ENCODE measurements at regions not wholly inside any gene's neighbourhood (a gene's known extent, or its start where the extent isn't known, plus 50 kb on each side); places are given as distances from the start of the nearest gene placed in this dataset.

DNA sequence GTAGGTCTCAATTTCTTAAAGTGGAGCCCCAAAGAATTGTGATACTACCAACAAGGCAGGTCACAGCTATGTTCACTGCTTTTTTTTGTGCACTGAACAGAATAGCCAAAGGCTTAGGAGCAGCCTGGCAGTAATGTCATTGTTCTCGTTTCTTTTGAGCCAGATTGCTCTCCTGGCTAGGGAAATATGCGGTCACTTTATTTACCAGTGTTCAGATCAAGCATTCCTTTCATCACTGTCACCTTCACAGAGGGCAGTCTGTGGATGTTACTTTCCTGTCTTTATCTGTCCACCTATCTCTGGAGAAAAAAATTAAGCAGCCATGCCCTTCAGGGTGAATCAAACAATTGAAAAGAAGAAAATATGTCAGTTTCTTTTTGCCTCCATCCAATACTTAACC lies 159.6 kb downstream of the BTG1 start:
- TF ChIP-seq, protein P1, sequence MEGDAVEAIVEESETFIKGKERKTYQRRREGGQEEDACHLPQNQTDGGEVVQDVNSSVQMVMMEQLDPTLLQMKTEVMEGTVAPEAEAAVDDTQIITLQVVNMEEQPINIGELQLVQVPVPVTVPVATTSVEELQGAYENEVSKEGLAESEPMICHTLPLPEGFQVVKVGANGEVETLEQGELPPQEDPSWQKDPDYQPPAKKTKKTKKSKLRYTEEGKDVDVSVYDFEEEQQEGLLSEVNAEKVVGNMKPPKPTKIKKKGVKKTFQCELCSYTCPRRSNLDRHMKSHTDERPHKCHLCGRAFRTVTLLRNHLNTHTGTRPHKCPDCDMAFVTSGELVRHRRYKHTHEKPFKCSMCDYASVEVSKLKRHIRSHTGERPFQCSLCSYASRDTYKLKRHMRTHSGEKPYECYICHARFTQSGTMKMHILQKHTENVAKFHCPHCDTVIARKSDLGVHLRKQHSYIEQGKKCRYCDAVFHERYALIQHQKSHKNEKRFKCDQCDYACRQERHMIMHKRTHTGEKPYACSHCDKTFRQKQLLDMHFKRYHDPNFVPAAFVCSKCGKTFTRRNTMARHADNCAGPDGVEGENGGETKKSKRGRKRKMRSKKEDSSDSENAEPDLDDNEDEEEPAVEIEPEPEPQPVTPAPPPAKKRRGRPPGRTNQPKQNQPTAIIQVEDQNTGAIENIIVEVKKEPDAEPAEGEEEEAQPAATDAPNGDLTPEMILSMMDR (IDR thresholded peaks at IDR 0.05; ENCODE audit: low read length), result no peak
- no peak for TF ChIP-seq EZH2 (IDR thresholded peaks at IDR 0.05; ENCODE audit: borderline replicate concordance, low read length)
